ENCODE measurements at regions not wholly inside any gene's neighbourhood (a gene's known extent, or its start where the extent isn't known, plus 50 kb on each side); places are given as distances from the start of the nearest gene placed in this dataset.
"Not testable (repeated sequence)": the region's sequence is repeated elsewhere in the genome, so short reads cannot be mapped to it uniquely, and the experiment has no call there.

DNA sequence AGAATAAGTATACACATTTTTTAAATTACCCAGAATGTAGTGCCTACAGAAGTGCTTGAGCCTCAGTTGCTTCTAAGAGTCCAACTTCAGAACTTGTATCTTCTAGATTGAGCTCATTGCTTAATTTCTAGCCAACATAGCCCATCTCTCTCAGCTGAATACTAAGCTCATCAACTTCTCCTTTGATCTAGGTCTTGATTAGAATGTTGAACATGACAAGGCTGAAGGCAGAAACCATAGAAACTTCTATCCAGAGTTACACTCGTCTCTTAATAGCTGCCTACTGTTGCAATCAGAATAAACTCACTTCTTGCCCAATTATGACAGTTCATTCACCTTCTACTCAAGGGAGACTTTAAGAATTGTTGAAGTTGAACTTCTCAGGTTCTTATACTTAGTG, 327.3 kb upstream of the THBS1 start:
- TF ChIP-seq, protein P1, sequence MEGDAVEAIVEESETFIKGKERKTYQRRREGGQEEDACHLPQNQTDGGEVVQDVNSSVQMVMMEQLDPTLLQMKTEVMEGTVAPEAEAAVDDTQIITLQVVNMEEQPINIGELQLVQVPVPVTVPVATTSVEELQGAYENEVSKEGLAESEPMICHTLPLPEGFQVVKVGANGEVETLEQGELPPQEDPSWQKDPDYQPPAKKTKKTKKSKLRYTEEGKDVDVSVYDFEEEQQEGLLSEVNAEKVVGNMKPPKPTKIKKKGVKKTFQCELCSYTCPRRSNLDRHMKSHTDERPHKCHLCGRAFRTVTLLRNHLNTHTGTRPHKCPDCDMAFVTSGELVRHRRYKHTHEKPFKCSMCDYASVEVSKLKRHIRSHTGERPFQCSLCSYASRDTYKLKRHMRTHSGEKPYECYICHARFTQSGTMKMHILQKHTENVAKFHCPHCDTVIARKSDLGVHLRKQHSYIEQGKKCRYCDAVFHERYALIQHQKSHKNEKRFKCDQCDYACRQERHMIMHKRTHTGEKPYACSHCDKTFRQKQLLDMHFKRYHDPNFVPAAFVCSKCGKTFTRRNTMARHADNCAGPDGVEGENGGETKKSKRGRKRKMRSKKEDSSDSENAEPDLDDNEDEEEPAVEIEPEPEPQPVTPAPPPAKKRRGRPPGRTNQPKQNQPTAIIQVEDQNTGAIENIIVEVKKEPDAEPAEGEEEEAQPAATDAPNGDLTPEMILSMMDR (IDR thresholded peaks at IDR 0.05; ENCODE audit: control extremely low read depth, extremely low read depth, low read depth, missing control alignments), result no peak
- DNase-seq (ENCODE audit: extremely low spot score), result no peak
- ChIA-PET POLR2A (no interaction called here), CTCF (interaction anchor here (1.8 to 2.2 kb wide), 2 partner anchors 13 to 18 kb away, joined by 4 to 10 read pairs; no protein-coding TSS in a partner anchor)

DNA sequence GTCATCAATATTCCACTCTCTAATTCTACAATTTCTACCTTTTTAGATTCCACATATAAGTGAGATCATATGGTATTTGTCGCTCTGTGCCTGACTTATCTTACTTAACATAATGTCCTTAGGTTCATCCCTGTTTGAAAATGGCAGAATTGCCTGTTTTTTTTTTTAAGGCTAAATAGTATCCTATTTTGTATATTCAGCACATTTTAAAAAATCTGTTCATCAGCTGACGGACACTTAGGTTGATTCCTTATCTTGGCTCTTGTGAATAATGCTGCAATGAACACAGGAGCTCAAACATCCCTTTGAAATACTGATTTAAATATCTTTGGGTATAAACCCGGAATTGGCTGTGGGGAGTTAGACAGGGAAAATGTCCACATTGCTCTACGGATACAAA, 326.7 kb upstream of the THBS1 start:
- CTCF ChIA-PET, result interaction anchor here (1.8 to 2.2 kb wide), 2 partner anchors 13 to 17 kb away, joined by 4 to 10 read pairs; no protein-coding TSS in a partner anchor
- POLR2A ChIA-PET, result no interaction called here
- DNase-seq (ENCODE audit: extremely low spot score), result no peak
- TF ChIP-seq, protein P1 (IDR thresholded peaks at IDR 0.05; ENCODE audit: control extremely low read depth, extremely low read depth, low read depth, missing control alignments), result no peak

DNA sequence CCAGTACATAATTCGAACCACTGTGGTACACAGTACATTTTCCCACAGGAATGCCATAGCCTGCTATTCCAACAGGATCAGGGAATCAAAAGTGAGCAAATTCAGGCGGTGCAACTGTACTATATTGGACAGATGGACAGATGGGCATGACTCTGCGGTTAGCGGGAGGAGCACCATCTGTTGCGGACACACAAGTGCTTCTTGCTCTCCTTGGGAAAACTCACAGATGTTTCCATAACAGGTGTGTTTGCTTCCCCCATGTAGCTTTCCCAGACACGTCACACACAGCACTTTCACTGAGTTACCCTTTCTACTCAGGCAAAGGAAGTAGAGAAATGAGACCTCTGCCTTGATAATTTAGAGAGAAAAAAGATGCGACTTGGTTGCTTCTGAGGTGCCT, 325.1 kb upstream of the THBS1 start:
- no peak for DNase-seq (ENCODE audit: extremely low spot score)
- ChIA-PET POLR2A (no interaction called here), CTCF (no interaction called here)
- TF ChIP-seq, protein P1 (IDR thresholded peaks at IDR 0.05; ENCODE audit: control extremely low read depth, extremely low read depth, low read depth, missing control alignments), result no peak

DNA sequence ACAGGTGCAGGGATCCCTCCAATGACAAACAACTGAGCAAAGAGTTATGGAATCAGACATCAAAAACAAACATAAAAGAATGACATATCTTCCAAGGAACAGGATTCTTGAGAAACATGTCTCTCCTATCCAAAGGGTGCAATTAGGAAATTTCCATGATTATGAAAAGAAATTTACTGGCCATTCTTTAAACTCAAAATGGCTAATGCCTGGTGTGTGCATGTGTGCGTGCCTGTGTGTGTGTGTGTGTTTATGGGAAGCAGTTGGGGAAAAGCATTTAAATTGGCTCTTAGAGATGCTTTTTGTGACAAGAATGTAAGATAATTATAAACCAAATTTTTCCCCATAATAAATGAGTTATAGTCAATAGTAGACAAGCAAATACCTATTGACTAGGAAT, 320.5 kb upstream of the THBS1 start:
- TF ChIP-seq, protein P1 (IDR thresholded peaks at IDR 0.05; ENCODE audit: control extremely low read depth, extremely low read depth, low read depth, missing control alignments), result no peak
- POLR2A ChIA-PET, result no interaction called here
- no peak for DNase-seq (ENCODE audit: extremely low spot score)
- CTCF ChIA-PET, result no interaction called here

DNA sequence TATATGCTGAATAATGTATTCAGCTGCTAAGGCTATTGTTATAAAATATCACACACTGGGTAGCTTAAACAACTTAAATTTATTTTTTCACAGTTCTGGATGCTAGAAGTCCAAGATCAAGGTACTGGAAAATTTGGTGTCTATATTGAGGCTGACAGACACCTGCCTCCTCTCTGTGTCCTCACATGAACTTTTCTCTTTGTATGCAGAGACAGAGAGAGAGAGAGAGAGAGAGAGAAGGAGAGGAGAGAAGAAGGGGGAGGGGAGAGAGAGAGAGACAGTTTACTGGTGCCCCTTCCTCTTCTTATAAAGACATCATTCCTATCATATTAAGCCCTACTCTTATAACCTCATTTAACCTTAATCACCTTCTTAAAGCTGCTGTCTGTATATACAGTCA, 320.1 kb upstream of the THBS1 start:
- CTCF ChIA-PET, result interaction anchor here (1.1 kb wide), 2 partner anchors 10 to 14 kb away, joined by 3 read pairs; no protein-coding TSS in a partner anchor
- TF ChIP-seq, protein P1 (IDR thresholded peaks at IDR 0.05; ENCODE audit: control extremely low read depth, extremely low read depth, low read depth, missing control alignments), result no peak
- DNase-seq (ENCODE audit: extremely low spot score), result no peak
- POLR2A ChIA-PET, result no interaction called here

DNA sequence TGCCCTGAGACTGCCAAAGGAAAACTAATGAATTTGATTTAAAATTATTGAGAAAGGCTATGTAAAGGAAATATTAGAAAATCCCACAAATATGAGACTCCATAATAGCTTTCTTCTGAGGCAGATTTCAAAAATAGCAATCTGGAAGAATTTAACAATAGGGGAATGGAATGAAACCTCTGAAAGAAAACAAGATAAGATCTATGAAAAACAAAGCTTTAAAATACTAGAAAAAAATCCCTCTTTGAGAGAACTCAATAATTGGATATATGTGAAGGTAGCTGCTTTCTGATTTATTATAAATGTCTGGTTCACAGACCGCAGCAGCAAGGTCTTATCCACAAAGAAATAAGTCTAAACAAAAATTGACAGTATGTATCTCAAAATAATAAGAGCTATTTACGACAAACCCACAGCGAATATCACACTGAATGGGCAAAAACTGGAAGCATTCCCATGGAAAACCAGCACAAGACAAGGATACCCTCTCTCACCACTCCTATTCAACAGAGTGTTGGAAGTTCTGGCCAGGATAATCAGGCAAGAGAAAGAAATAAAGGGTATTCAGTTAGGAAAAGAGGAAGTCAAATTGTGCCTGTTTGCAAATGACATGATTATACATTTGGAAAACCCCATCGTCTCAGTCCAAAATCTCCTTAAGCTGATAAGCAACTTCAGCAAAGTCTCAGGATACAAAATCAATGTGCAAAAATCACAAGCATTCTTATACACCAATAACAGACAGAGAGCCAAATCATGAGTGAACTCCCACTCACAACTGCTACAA, 319.3 kb upstream of the THBS1 start:
- DNase-seq (ENCODE audit: extremely low spot score); POLR2A ChIA-PET: not testable (repeated sequence)
- CTCF ChIA-PET, result interaction anchor here (0.7 to 1.1 kb wide), 3 partner anchors 9 to 15 kb away, joined by 3 read pairs; no protein-coding TSS in a partner anchor

DNA sequence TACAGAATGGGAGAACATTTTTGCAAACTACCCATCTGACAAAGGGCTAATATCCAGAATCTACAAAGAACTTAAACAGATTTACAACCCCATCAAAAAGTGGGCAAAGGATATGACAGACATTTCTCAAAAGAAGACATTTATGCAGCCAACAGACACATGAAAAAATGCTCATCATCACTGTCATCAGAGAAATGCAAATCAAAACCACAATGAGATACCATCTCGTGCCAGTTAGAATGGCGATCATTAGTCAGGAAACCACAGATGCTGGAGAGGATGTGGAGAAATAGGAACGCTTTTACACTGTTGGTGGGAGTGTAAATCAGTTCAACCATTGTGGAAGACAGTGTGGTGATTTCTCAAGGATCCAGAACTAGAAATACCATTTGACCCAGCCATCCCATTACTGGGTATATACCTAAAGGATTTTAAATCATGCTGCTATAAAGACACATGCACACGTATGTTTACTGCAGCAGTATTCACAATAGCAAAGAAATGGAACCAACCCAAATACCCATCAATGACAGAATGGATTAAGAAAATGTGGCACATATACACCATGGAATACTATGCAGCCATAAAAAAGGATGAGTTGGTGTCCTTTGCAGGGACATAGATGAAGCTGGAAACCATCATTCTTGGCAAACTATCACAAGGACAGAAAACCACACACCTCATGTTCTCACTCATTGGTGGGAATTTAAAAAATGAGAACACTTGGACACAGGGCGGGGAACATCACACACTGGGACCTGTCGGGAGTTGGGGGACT, 317.7 kb upstream of the THBS1 start:
- CTCF ChIA-PET; DNase-seq (ENCODE audit: extremely low spot score); POLR2A ChIA-PET: not testable (repeated sequence)

Data from GM10248 (cell line).